ENCODE measurements at regions not wholly inside any gene's neighbourhood (a gene's known extent, or its start where the extent isn't known, plus 50 kb on each side); places are given as distances from the start of the nearest gene placed in this dataset.

- no peaks in the 10 kb centered on the region for H3K9me2 ChIP-seq (replicated peaks; ENCODE audit: low read depth, low read length)
- no peaks in the 10 kb centered on the region for H3K4me1 ChIP-seq (ENCODE audit: insufficient read depth, low read length, poor library complexity, severe bottlenecking)
- no peak overlapping the region for H2AFZ ChIP-seq (ENCODE audit: low read length)
- no peaks in the 10 kb centered on the region for H3K9me3 ChIP-seq (ENCODE audit: insufficient read depth, low read depth, low read length)
- no peak overlapping the region for H3K4me2 ChIP-seq (ENCODE audit: low read depth, low read length, poor library complexity, severe bottlenecking)
- no peaks in the 10 kb centered on the region for H3K27me3 ChIP-seq (ENCODE audit: insufficient read depth, low read length, poor library complexity, severe bottlenecking)
- no peaks in the 10 kb centered on the region for H4K20me1 ChIP-seq (ENCODE audit: insufficient read depth, low read length, poor library complexity, severe bottlenecking)
- H3K79me2 ChIP-seq (ENCODE audit: insufficient read depth, low read length) = no peaks in the 10 kb centered on the region
- TF ChIP-seq EZH2phosphoT487 (IDR thresholded peaks at IDR 0.05; ENCODE audit: borderline replicate concordance) = no peak
- TF ChIP-seq, protein P1, sequence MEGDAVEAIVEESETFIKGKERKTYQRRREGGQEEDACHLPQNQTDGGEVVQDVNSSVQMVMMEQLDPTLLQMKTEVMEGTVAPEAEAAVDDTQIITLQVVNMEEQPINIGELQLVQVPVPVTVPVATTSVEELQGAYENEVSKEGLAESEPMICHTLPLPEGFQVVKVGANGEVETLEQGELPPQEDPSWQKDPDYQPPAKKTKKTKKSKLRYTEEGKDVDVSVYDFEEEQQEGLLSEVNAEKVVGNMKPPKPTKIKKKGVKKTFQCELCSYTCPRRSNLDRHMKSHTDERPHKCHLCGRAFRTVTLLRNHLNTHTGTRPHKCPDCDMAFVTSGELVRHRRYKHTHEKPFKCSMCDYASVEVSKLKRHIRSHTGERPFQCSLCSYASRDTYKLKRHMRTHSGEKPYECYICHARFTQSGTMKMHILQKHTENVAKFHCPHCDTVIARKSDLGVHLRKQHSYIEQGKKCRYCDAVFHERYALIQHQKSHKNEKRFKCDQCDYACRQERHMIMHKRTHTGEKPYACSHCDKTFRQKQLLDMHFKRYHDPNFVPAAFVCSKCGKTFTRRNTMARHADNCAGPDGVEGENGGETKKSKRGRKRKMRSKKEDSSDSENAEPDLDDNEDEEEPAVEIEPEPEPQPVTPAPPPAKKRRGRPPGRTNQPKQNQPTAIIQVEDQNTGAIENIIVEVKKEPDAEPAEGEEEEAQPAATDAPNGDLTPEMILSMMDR (conservative IDR thresholded peaks at IDR 0.05; ENCODE audit: low read length) = no peak
- no peak overlapping the region for H3K9ac ChIP-seq (ENCODE audit: low read depth, low read length, poor library complexity, severe bottlenecking)
- no peak overlapping the region for H3K4me3 ChIP-seq (ENCODE audit: low read length, poor library complexity, severe bottlenecking)
- no peaks in the 10 kb centered on the region for H3F3A ChIP-seq (ENCODE audit: low read depth)
- no peaks in the 10 kb centered on the region for H3K36me3 ChIP-seq (ENCODE audit: insufficient read depth, low read length)
Measured at GRCh38 chr12:33125755-33126154, 229.2 kb upstream of the PKP2 start.

GRCh38 chr12:33116284-33116683, 219.7 kb upstream of the PKP2 start:
- Histone ChIP-seq H3K9me3 (ENCODE audit: insufficient read depth, low read depth, low read length) (no peaks in the 10 kb centered on the region), H3K79me2 (ENCODE audit: insufficient read depth, low read length) (no peaks in the 10 kb centered on the region), H2AFZ (ENCODE audit: low read length) (no peak overlapping the region), H3K4me1 (ENCODE audit: insufficient read depth, low read length, poor library complexity, severe bottlenecking) (no peaks in the 10 kb centered on the region), H4K20me1 (ENCODE audit: insufficient read depth, low read length, poor library complexity, severe bottlenecking) (no peaks in the 10 kb centered on the region), H3K27me3 (ENCODE audit: insufficient read depth, low read length, poor library complexity, severe bottlenecking) (no peaks in the 10 kb centered on the region), H3K4me2 (ENCODE audit: low read depth, low read length, poor library complexity, severe bottlenecking) (no peak overlapping the region), H3K36me3 (ENCODE audit: insufficient read depth, low read length) (no peaks in the 10 kb centered on the region), H3K9ac (ENCODE audit: low read depth, low read length, poor library complexity, severe bottlenecking) (no peak overlapping the region), H3K9me2 (replicated peaks; ENCODE audit: low read depth, low read length) (no peaks in the 10 kb centered on the region), H3F3A (ENCODE audit: low read depth) (no peaks in the 10 kb centered on the region), H3K4me3 (ENCODE audit: low read length, poor library complexity, severe bottlenecking) (no peak overlapping the region)
- no peak for TF ChIP-seq EZH2phosphoT487 (IDR thresholded peaks at IDR 0.05; ENCODE audit: borderline replicate concordance)
- TF ChIP-seq, protein P1 (conservative IDR thresholded peaks at IDR 0.05; ENCODE audit: low read length) = no peak

DNA sequence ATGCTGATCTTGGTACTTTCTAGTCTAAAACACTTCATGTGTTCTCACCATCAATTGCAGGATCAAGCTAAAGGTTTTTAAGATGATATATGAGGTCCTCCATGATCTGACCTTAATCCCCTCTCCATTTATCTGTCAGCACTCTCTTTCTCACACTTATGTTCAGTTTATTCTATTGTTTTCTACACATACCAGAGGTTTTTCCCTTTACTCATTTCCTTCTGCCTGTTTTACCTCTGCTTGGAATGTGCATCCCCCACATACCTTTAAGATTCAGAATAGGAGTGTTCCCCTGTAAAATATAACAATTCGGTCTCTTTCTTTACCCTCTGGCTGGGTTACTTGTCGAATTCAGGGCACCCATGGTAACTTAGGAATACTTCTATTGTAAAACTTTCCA, 219.1 kb upstream of the PKP2 start:
- TF ChIP-seq, protein P1 (conservative IDR thresholded peaks at IDR 0.05; ENCODE audit: low read length) = no peak
- TF ChIP-seq EZH2phosphoT487 (IDR thresholded peaks at IDR 0.05; ENCODE audit: borderline replicate concordance) = no peak
- no peaks in the 10 kb centered on the region for H3K36me3 ChIP-seq (ENCODE audit: insufficient read depth, low read length)
- H4K20me1 ChIP-seq (ENCODE audit: insufficient read depth, low read length, poor library complexity, severe bottlenecking) = no peaks in the 10 kb centered on the region

More for the DNA sequence above, 219.1 kb upstream of the PKP2 start:
- Histone ChIP-seq H3K4me3 (ENCODE audit: low read length, poor library complexity, severe bottlenecking) (no peak overlapping the region), H3K9me2 (replicated peaks; ENCODE audit: low read depth, low read length) (no peaks in the 10 kb centered on the region), H3K9ac (ENCODE audit: low read depth, low read length, poor library complexity, severe bottlenecking) (no peak overlapping the region), H3F3A (ENCODE audit: low read depth) (no peaks in the 10 kb centered on the region), H3K27me3 (ENCODE audit: insufficient read depth, low read length, poor library complexity, severe bottlenecking) (no peaks in the 10 kb centered on the region), H2AFZ (ENCODE audit: low read length) (no peak overlapping the region), H3K4me1 (ENCODE audit: insufficient read depth, low read length, poor library complexity, severe bottlenecking) (no peaks in the 10 kb centered on the region), H3K4me2 (ENCODE audit: low read depth, low read length, poor library complexity, severe bottlenecking) (no peak overlapping the region), H3K79me2 (ENCODE audit: insufficient read depth, low read length) (no peaks in the 10 kb centered on the region), H3K9me3 (ENCODE audit: insufficient read depth, low read depth, low read length) (no peaks in the 10 kb centered on the region)

Measured in Loucy (cell line).